ENCODE measurements at regions not wholly inside any gene's neighbourhood (a gene's known extent, or its start where the extent isn't known, plus 50 kb on each side); places are given as distances from the start of the nearest gene placed in this dataset.

- H3K9ac ChIP-seq (ENCODE audit: insufficient read depth in 1 of 2, low read depth in 2 of 2, low read length in 2 of 2): no peak overlapping the region
- DNase-seq (ENCODE audit: extremely low read depth in 1 of 4, low spot score in 3 of 4) (no peak), ATAC-seq (no peak), FAIRE-seq (no peak)
- H3K27ac ChIP-seq (ENCODE audit: extremely low read depth, low read depth, low read length): no peak overlapping the region
- no peak overlapping the region for H3K4me2 ChIP-seq (ENCODE audit: insufficient read depth, low read length)
- no peak overlapping the region for H3K4me3 ChIP-seq
- H3K9me3 ChIP-seq (replicated peaks; ENCODE audit: control insufficient read depth, insufficient read depth, low read depth, low read length): no peaks in the 10 kb centered on the region
- 5% methylated on average over 2 of the region's 2 CpGs for WGBS (ENCODE audit: insufficient coverage, low coverage, missing lambda C conversion rate)
- ChIA-PET CTCF (ENCODE audit: low intra/inter-chr PET ratio) (no interaction called here), POLR2A (interaction anchor here (0.6 kb wide), 1 partner anchor 92 kb away, joined by 3 read pairs; no protein-coding TSS in a partner anchor)
- H3K27me3 ChIP-seq (ENCODE audit: control insufficient read depth in 2 of 2, insufficient read depth in 2 of 2, low read length in 2 of 2): no peaks in the 10 kb centered on the region
- H3K4me1 ChIP-seq (replicated peaks in 1 of 2; ENCODE audit: control insufficient read depth in 2 of 2, insufficient read depth in 2 of 2, low read length in 2 of 2): no peaks in the 10 kb centered on the region
- H3K36me3 ChIP-seq (ENCODE audit: control insufficient read depth, insufficient read depth, low read length): no peaks in the 10 kb centered on the region
- no peak for TF ChIP-seq ETS1 (conservative IDR thresholded peaks at IDR 0.05; ENCODE audit: control insufficient read depth, low read depth, low read length)
- TF ChIP-seq ZNF512 (tag; IDR thresholded peaks at IDR 0.05): no peak
- TF ChIP-seq TCF7L2 (IDR thresholded peaks at IDR 0.05; ENCODE audit: low read depth, low read length): no peak
- no peak for TF ChIP-seq ZNF431 (CRISPR knock-in tag; IDR thresholded peaks at IDR 0.05)
- no peak for TF ChIP-seq ZC3H11A (IDR thresholded peaks at IDR 0.05; ENCODE audit: low read depth, low read length)
- TF ChIP-seq ZNF124 (CRISPR knock-in tag; IDR thresholded peaks at IDR 0.05): no peak
- TF ChIP-seq ZNF23 (CRISPR knock-in tag; IDR thresholded peaks at IDR 0.05): no peak
- TF ChIP-seq POLR2AphosphoS2 (IDR thresholded peaks at IDR 0.05; ENCODE audit: low read length): no peak
- TF ChIP-seq PPARD (CRISPR knock-in tag; IDR thresholded peaks at IDR 0.05): no peak
- no peak for TF ChIP-seq ZNF274 (IDR thresholded peaks at IDR 0.05; ENCODE audit: borderline replicate concordance, low read depth, low read length)
- TF ChIP-seq SP2 (IDR thresholded peaks at IDR 0.05; ENCODE audit: extremely low read depth, low read depth, low read length, poor library complexity, severe bottlenecking): no peak
- TF ChIP-seq MTA2 (IDR thresholded peaks at IDR 0.05; ENCODE audit: low read depth): no peak
- no peak for TF ChIP-seq ELK1 (CRISPR knock-in tag; IDR thresholded peaks at IDR 0.05)
- no peak for TF ChIP-seq ATF1 (CRISPR knock-in tag; IDR thresholded peaks at IDR 0.05)
- no peak for TF ChIP-seq ATF1 (tag; IDR thresholded peaks at IDR 0.05)
- TF ChIP-seq PHF20 (IDR thresholded peaks at IDR 0.05; ENCODE audit: partially characterized antibody): no peak
- TF ChIP-seq BRF2 (IDR thresholded peaks at IDR 0.05; ENCODE audit: borderline replicate concordance, insufficient read depth, insufficient read length): no peak
- TF ChIP-seq ELF4 (CRISPR knock-in tag; IDR thresholded peaks at IDR 0.05): no peak
- no peak for TF ChIP-seq NR3C1 (CRISPR knock-in tag; IDR thresholded peaks at IDR 0.05)
- TF ChIP-seq ZNF232 (CRISPR knock-in tag; IDR thresholded peaks at IDR 0.05): no peak
- TF ChIP-seq SMAD1 (IDR thresholded peaks at IDR 0.05; ENCODE audit: low read depth, low read length, partially characterized antibody): no peak
- no peaks in the 10 kb centered on the region for H3K9me1 ChIP-seq (ENCODE audit: control insufficient read depth, insufficient read depth, low read length)
- intact Hi-C loops (cut with micrococcal nuclease) (no loop called here), in situ Hi-C loops (cut with MboI) (no loop called here)
- no peak overlapping the region for H2AFZ ChIP-seq (ENCODE audit: low read depth, low read length)
- BruUV-seq (replicated peaks): no TSS peak
- no peaks in the 10 kb centered on the region for H3K79me2 ChIP-seq (ENCODE audit: control insufficient read depth, insufficient read depth, low read length)
- H4K20me1 ChIP-seq (replicated peaks; ENCODE audit: control insufficient read depth, insufficient read depth, low read length): no peaks in the 10 kb centered on the region
Observed at GRCh38 chr10:113410618-113411017, 142.2 kb upstream of the HABP2 start.

All from K562 (cell line).